Neural cell (in vitro differentiated cells): ENCODE measurements at regions not wholly inside any gene's neighbourhood (a gene's known extent, or its start where the extent isn't known, plus 50 kb on each side); places are given as distances from the start of the nearest gene placed in this dataset.

ENCODE experiments used
- H2AFZ ChIP-seq: fragments of 200-600, 300-800 bp; sonication (generic), shearing (Covaris generic); 2 replicates; pipeline ENCODE4 v1.6.0; 2014; ENCODE audit warnings: low read depth, mild to moderate bottlenecking, antibody characterized with exemption, low read length, moderate library complexity
- H3F3A ChIP-seq: fragments of 200-600 bp; shearing (Covaris generic); 2 replicates; pipeline ENCODE4 v1.6.1; 2016; ENCODE audit warnings: mild to moderate bottlenecking, moderate library complexity, mixed read lengths, antibody characterized with exemption, low read length; ENCODE audit not compliant: insufficient read depth, poor library complexity, severe bottlenecking
- H3K27ac ChIP-seq: fragments of 200-600, 300-800 bp; sonication (generic), shearing (Covaris generic); 2 replicates; pipeline ENCODE4 v1.5.1; 2014; ENCODE audit warnings: mild to moderate bottlenecking, low read length, moderate library complexity
- H3K27me3 ChIP-seq: fragments of 300-800, 200-600 bp; sonication (generic), shearing (Covaris generic); 2 replicates; pipeline ENCODE4 v1.6.0; 2014; ENCODE audit warnings: mild to moderate bottlenecking, low read depth, low read length, moderate library complexity; ENCODE audit not compliant: insufficient read depth
- H3K36me3 ChIP-seq: fragments of 300-800, 200-600 bp; sonication (generic), shearing (Covaris generic); 2 replicates; pipeline ENCODE4 v1.5.1; 2014; ENCODE audit warnings: mild to moderate bottlenecking, antibody characterized with exemption, low read length, moderate library complexity; ENCODE audit not compliant: insufficient read depth
- H3K4me2 ChIP-seq: fragments of 300-800, 200-600 bp; sonication (generic), shearing (Covaris generic); 2 replicates; pipeline ENCODE4 v1.6.0; 2014; ENCODE audit warnings: mild to moderate bottlenecking, low read length
- H3K4me3 ChIP-seq: fragments of 300-800, 200-600 bp; sonication (generic), shearing (Covaris generic); 2 replicates; pipeline ENCODE4 v1.5.1; 2014; ENCODE audit warnings: mild to moderate bottlenecking, low read length, moderate library complexity
- H3K79me2 ChIP-seq: fragments of 200-600 bp; shearing (Covaris generic); replicated peaks from 2 replicates; pipeline ENCODE4 v1.6.0; 2014; ENCODE audit warnings: mild to moderate bottlenecking, low read length, moderate library complexity; ENCODE audit not compliant: insufficient read depth
- H3K9ac ChIP-seq: fragments of 300-800, 200-600 bp; sonication (generic), shearing (Covaris generic); 2 replicates; pipeline ENCODE4 v1.6.1; 2016; ENCODE audit warnings: mild to moderate bottlenecking, low read length, mixed read lengths
- H3K9me2 ChIP-seq: fragments of 200-600 bp; shearing (Covaris generic); 2 replicates; pipeline ENCODE4 v1.6.1; 2016; ENCODE audit warnings: mild to moderate bottlenecking, low read length, mixed read lengths; ENCODE audit not compliant: insufficient read depth
- H3K9me3 ChIP-seq: fragments of 200-600, 300-800 bp; sonication (generic), shearing (Covaris generic); 2 replicates; pipeline ENCODE4 v1.6.1; 2016; ENCODE audit warnings: mild to moderate bottlenecking, mixed run types, low read length, moderate library complexity, mixed read lengths
- H4K20me1 ChIP-seq: fragments of 200-600 bp; shearing (Covaris generic); 2 replicates; pipeline ENCODE4 v1.6.1; 2016; ENCODE audit warnings: mild to moderate bottlenecking, mixed run types; ENCODE audit not compliant: insufficient read depth
- EP300 ChIP-seq: fragments of 450-650 bp; conservative IDR thresholded peaks from 2 replicates; pipeline ENCODE4 v1.6.1; 2014; ENCODE audit warnings: antibody characterized with exemption, mild to moderate bottlenecking, moderate library complexity; ENCODE audit not compliant: poor library complexity, severe bottlenecking
- EZH2 ChIP-seq: fragments of 200-600, 300-800 bp; shearing (Covaris generic), sonication (generic); IDR thresholded peaks from 2 replicates; pipeline ENCODE4 v1.6.1; 2014; ENCODE audit warnings: antibody characterized with exemption, low read length, borderline replicate concordance, mild to moderate bottlenecking; ENCODE audit not compliant: insufficient read depth, poor library complexity, severe bottlenecking
- MXI1 ChIP-seq: fragments of 450-650 bp; conservative IDR thresholded peaks from 2 replicates; pipeline ENCODE4 v1.6.1; 2014; ENCODE audit warnings: antibody characterized with exemption, mild to moderate bottlenecking; ENCODE audit not compliant: poor library complexity, severe bottlenecking
- POLR2AphosphoS5 ChIP-seq: IDR thresholded peaks from 2 replicates; pipeline ENCODE4 v1.6.1; 2012
- RAD21 ChIP-seq: fragments of 450-650 bp; conservative IDR thresholded peaks from 2 replicates; pipeline ENCODE4 v1.6.1; 2014; ENCODE audit warnings: antibody characterized with exemption, mild to moderate bottlenecking, moderate library complexity
- SMC3 ChIP-seq: fragments of 450-650 bp; conservative IDR thresholded peaks from 2 replicates; pipeline ENCODE4 v1.6.1; 2014; ENCODE audit warnings: antibody characterized with exemption, mild to moderate bottlenecking, moderate library complexity; ENCODE audit not compliant: poor library complexity
- TAF1 ChIP-seq: IDR thresholded peaks from 2 replicates; pipeline ENCODE4 v1.6.1; 2012; ENCODE audit warnings: low read depth
- TF ChIP-seq, protein P1 (sequence below): IDR thresholded peaks from 2 replicates; pipeline ENCODE4 v1.6.1; 2012; ENCODE audit warnings: borderline replicate concordance
- TF ChIP-seq, protein P2 (sequence below): fragments of 450-650 bp; IDR thresholded peaks from 2 replicates; pipeline ENCODE4 v1.5.1; 2014; ENCODE audit warnings: antibody characterized with exemption, mild to moderate bottlenecking, moderate library complexity; ENCODE audit not compliant: poor library complexity, severe bottlenecking

DNA sequence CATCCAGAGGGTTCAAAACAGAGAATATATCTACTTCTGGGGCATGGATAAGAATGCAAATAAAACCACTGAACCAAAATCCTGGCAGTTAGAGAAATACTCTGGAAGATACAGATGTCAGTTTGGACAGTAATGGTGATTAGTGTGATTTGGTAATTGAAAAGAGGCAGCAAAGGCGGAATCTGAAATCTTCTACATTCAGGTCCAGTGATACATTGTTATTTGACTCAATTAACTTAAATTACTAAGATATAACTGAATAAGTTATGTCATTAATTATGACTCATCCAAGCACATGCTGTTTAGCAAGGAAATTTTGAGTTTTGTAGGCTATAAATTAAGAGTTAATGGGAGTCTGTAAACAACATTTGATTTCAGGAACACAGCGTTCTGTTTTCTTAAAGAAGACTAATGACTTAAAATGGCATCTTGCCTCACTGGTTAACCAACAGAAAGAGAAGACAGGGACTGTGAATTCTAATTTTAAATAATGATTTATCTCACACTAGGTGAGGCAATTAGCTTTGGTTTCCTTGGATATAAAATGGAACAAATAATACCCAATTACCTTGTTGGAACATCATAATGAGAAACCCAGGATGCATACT is 937.1 kb downstream of the PDHA2 start:
- Histone ChIP-seq H2AFZ (no peak overlapping the region), H4K20me1 (no peaks in the 10 kb centered on the region), H3K36me3 (no peaks in the 10 kb centered on the region), H3K9me3 (no peaks in the 10 kb centered on the region), H3K79me2 (no peaks in the 10 kb centered on the region), H3K27me3 (no peaks in the 10 kb centered on the region), H3K9ac (no peak overlapping the region), H3K27ac (no peak overlapping the region), H3K9me2 (no peaks in the 10 kb centered on the region), H3F3A (no peaks in the 10 kb centered on the region), H3K4me2 (no peak overlapping the region), H3K4me3 (no peak overlapping the region)
- peak; percentile 22 for TF ChIP-seq EP300
- TF ChIP-seq, protein P1, sequence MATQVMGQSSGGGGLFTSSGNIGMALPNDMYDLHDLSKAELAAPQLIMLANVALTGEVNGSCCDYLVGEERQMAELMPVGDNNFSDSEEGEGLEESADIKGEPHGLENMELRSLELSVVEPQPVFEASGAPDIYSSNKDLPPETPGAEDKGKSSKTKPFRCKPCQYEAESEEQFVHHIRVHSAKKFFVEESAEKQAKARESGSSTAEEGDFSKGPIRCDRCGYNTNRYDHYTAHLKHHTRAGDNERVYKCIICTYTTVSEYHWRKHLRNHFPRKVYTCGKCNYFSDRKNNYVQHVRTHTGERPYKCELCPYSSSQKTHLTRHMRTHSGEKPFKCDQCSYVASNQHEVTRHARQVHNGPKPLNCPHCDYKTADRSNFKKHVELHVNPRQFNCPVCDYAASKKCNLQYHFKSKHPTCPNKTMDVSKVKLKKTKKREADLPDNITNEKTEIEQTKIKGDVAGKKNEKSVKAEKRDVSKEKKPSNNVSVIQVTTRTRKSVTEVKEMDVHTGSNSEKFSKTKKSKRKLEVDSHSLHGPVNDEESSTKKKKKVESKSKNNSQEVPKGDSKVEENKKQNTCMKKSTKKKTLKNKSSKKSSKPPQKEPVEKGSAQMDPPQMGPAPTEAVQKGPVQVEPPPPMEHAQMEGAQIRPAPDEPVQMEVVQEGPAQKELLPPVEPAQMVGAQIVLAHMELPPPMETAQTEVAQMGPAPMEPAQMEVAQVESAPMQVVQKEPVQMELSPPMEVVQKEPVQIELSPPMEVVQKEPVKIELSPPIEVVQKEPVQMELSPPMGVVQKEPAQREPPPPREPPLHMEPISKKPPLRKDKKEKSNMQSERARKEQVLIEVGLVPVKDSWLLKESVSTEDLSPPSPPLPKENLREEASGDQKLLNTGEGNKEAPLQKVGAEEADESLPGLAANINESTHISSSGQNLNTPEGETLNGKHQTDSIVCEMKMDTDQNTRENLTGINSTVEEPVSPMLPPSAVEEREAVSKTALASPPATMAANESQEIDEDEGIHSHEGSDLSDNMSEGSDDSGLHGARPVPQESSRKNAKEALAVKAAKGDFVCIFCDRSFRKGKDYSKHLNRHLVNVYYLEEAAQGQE: no peak

DNA sequence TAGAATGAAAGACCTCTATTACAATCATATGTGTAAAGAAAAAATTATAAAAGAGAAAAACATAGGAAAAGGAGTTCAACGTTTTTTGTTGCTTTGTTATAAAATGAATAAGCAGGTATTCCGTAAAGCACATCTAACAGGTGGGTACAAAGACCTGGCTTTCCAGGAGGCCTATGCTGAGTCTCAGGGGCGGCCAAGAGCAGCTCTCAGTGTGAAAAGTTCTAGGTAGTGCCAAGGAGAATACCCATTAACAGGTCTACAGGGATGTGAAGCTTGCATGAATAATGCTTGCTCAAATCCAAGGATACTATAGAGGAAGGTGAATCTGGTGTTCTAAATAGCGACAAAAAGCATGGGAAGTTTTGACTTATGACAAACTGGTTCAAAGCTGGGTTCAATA is 944.4 kb downstream of the PDHA2 start:
- no peaks in the 10 kb centered on the region for H3F3A ChIP-seq
- no peaks in the 10 kb centered on the region for H3K9me3 ChIP-seq
- no peaks in the 10 kb centered on the region for H3K36me3 ChIP-seq
- H3K4me3 ChIP-seq: no peak overlapping the region
- no peaks in the 10 kb centered on the region for H4K20me1 ChIP-seq
- no peak overlapping the region for H3K9ac ChIP-seq
- TF ChIP-seq, protein P2, sequence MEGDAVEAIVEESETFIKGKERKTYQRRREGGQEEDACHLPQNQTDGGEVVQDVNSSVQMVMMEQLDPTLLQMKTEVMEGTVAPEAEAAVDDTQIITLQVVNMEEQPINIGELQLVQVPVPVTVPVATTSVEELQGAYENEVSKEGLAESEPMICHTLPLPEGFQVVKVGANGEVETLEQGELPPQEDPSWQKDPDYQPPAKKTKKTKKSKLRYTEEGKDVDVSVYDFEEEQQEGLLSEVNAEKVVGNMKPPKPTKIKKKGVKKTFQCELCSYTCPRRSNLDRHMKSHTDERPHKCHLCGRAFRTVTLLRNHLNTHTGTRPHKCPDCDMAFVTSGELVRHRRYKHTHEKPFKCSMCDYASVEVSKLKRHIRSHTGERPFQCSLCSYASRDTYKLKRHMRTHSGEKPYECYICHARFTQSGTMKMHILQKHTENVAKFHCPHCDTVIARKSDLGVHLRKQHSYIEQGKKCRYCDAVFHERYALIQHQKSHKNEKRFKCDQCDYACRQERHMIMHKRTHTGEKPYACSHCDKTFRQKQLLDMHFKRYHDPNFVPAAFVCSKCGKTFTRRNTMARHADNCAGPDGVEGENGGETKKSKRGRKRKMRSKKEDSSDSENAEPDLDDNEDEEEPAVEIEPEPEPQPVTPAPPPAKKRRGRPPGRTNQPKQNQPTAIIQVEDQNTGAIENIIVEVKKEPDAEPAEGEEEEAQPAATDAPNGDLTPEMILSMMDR: no peak
- TF ChIP-seq TAF1 (no peak), RAD21 (no peak), SMC3 (no peak), MXI1 (no peak), EZH2 (no peak), EP300 (no peak), POLR2AphosphoS5 (no peak)
- TF ChIP-seq, protein P1: no peak
- H3K79me2 ChIP-seq: no peaks in the 10 kb centered on the region
- H3K9me2 ChIP-seq: no peaks in the 10 kb centered on the region
- no peak overlapping the region for H3K4me2 ChIP-seq
- H3K27me3 ChIP-seq: no peaks in the 10 kb centered on the region
- H3K27ac ChIP-seq: no peak overlapping the region
- no peak overlapping the region for H2AFZ ChIP-seq
